ENCODE measurements at regions not wholly inside any gene's neighbourhood (a gene's known extent, or its start where the extent isn't known, plus 50 kb on each side); places are given as distances from the start of the nearest gene placed in this dataset.
"Not testable (repeated sequence)": the region's sequence is repeated elsewhere in the genome, so short reads cannot be mapped to it uniquely, and the experiment has no call there.

DNA sequence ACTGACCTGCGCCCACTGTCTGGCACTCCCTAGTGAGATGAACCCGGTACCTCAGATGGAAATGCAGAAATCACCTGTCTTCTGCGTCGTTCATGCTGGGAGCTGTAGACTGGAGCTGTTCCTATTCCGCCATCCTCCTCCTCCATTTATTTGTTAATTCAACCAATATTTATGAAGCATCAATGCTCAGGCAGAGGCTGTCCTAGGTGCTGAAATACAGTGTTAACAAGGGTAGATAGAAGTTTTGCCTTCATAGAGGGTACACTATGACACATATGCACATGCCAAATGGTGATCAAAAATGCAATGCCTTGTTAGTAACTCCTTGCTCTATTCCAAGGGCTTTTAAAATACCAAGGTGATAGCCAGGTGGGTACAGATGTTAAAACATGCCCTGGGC, 166.0 kb upstream of the CCL2 start:
- H3K4me3 ChIP-seq (ENCODE audit: low read depth, low read length); H3K36me3 ChIP-seq (ENCODE audit: insufficient read depth, low read length); H2AFZ ChIP-seq (ENCODE audit: low read length, unreplicated experiment); H3K27me3 ChIP-seq (ENCODE audit: insufficient read depth, low read length); H3K27ac ChIP-seq (ENCODE audit: low read depth, low read length); H3K79me2 ChIP-seq (ENCODE audit: control insufficient read depth, insufficient read depth, low read length, unreplicated experiment); H3K4me1 ChIP-seq (ENCODE audit: control insufficient read depth, insufficient read depth, low read length, unreplicated experiment): not testable (repeated sequence)

DNA sequence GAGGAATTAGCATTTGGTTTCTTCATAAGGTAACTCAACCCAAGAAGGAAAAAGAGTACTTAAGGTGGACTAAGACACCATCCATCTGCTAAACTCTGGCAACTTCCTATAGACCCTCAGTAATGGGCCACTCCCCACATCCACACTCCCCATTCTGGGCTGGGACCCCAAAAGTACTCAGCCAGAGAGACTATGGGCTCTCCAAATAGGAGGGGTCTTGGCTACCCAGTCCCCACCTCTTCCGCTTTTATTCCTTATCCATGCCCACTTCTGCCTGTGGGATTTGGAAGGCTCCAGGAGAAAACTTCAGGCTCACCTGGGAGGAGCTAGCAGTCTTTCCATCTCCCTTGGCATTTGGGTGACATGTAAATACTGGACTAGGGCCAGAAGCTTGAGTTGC, 164.5 kb upstream of the CCL2 start:
- no peaks in the 10 kb centered on the region for H3K27me3 ChIP-seq (ENCODE audit: insufficient read depth, low read length)
- no peaks in the 10 kb centered on the region for H3K79me2 ChIP-seq (ENCODE audit: control insufficient read depth, insufficient read depth, low read length, unreplicated experiment)
- no peaks in the 10 kb centered on the region for H3K36me3 ChIP-seq (ENCODE audit: insufficient read depth, low read length)
- H3K27ac ChIP-seq (ENCODE audit: low read depth, low read length), result no peak overlapping the region
- H3K4me3 ChIP-seq (ENCODE audit: low read depth, low read length), result no peak overlapping the region
- no peak overlapping the region for H2AFZ ChIP-seq (ENCODE audit: low read length, unreplicated experiment)
- H3K4me1 ChIP-seq (ENCODE audit: control insufficient read depth, insufficient read depth, low read length, unreplicated experiment), result no peaks in the 10 kb centered on the region

DNA sequence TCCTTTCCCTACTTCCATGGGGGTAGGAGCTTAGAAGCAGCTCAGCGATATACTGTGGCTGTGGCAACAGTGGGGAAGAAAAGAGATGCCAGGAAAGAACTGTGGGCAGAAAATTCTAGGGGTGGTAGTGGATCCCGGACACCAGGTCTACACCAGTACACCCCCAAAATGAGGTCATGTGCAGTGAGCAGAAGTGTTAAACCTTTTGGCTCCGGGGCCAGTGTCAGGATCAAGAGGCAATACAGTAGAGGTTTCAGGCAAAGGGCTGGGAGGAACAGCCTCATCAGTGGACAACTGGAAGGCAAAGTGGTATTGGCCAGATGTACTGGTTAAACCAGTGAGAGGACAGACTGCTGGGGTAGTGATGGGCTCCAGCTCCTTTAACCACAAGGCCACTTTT, 163.1 kb upstream of the CCL2 start:
- Histone ChIP-seq H3K36me3 (ENCODE audit: insufficient read depth, low read length) (no peaks in the 10 kb centered on the region), H3K79me2 (ENCODE audit: control insufficient read depth, insufficient read depth, low read length, unreplicated experiment) (no peaks in the 10 kb centered on the region), H3K4me1 (ENCODE audit: control insufficient read depth, insufficient read depth, low read length, unreplicated experiment) (no peaks in the 10 kb centered on the region), H2AFZ (ENCODE audit: low read length, unreplicated experiment) (no peak overlapping the region), H3K4me3 (ENCODE audit: low read depth, low read length) (no peak overlapping the region), H3K27ac (ENCODE audit: low read depth, low read length) (no peak overlapping the region), H3K27me3 (ENCODE audit: insufficient read depth, low read length) (no peaks in the 10 kb centered on the region)

DNA sequence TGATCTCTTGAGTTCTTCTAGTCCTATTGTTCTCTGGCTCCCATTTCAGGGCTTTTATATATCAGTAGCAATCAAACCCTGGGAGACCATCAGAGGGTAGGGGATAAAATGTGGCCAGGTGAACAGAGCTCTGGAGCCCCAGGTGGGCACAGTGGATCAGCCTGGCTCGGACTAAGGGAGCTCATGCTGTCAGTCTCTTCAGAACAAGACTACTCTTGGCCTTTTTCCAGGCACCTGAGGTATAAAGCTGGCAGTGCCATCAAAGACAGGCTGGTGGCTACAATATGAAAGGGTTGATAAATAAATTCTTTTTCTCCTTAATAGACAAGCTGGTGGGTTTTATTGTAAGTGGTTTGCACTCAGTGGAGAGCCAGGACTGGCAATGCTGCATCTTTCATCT, 160.0 kb upstream of the CCL2 start:
- H3K36me3 ChIP-seq (ENCODE audit: insufficient read depth, low read length), result no peaks in the 10 kb centered on the region
- H2AFZ ChIP-seq (ENCODE audit: low read length, unreplicated experiment), result no peak overlapping the region
- H3K4me1 ChIP-seq (ENCODE audit: control insufficient read depth, insufficient read depth, low read length, unreplicated experiment), result no peaks in the 10 kb centered on the region
- H3K79me2 ChIP-seq (ENCODE audit: control insufficient read depth, insufficient read depth, low read length, unreplicated experiment), result no peaks in the 10 kb centered on the region
- no peak overlapping the region for H3K4me3 ChIP-seq (ENCODE audit: low read depth, low read length)
- H3K27me3 ChIP-seq (ENCODE audit: insufficient read depth, low read length), result no peaks in the 10 kb centered on the region
- no peak overlapping the region for H3K27ac ChIP-seq (ENCODE audit: low read depth, low read length)

DNA sequence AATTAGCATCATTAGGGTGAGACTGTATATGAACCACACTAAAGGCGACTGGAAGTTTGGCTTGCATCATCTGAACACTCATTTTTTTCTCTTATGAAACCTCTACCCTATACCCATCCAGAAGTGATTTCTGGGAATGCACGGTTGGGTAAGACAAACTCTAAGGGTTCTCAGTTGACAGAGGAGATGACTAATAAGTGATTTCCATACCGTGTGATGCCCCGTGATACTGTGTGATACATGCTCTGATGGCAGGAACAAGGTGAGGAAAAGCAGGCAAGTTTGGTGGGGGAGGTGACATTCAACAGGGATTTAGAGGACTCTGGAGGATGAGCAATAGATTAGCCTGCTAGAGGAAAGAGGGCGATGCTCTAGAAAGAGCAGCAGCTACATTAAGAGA, 156.4 kb upstream of the CCL2 start:
- Histone ChIP-seq H3K27ac (ENCODE audit: low read depth, low read length) (no peak overlapping the region), H3K27me3 (ENCODE audit: insufficient read depth, low read length) (no peaks in the 10 kb centered on the region), H3K36me3 (ENCODE audit: insufficient read depth, low read length) (no peaks in the 10 kb centered on the region), H3K4me1 (ENCODE audit: control insufficient read depth, insufficient read depth, low read length, unreplicated experiment) (no peaks in the 10 kb centered on the region), H3K79me2 (ENCODE audit: control insufficient read depth, insufficient read depth, low read length, unreplicated experiment) (no peaks in the 10 kb centered on the region), H2AFZ (ENCODE audit: low read length, unreplicated experiment) (no peak overlapping the region), H3K4me3 (ENCODE audit: low read depth, low read length) (no peak overlapping the region)

DNA sequence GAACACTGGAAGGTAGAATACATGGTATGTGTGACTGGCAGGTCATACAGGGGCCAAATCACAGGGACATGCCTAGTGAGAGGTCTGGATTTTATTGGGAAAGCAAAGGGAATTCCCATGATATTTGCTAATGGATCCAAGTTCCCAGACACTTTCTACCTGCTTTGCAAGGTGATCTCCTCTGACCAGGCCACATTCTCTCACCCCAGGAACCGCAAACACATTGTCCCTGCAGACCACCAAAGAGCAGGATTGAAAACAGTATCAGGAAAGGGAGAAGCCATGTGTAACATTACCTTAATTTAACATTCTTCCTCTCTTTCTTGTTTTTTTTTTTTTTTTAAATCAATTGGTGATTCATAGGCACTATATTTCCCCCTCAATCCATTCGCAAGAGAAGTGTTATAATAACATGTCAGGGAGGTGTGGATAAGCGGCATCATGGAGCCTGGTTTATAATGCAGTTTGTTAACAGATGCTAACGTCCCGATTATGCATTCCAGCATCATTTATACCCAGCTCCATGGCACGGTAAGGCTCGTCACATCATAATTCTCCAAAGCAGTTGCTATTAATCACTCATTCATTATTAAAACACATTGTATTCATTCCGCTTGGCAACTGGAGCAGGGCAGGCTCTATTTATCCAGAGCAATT, 155.1 kb upstream of the CCL2 start:
- H2AFZ ChIP-seq (ENCODE audit: low read length, unreplicated experiment), result no peak overlapping the region
- H3K27ac ChIP-seq (ENCODE audit: low read depth, low read length), result no peak overlapping the region
- H3K4me1 ChIP-seq (ENCODE audit: control insufficient read depth, insufficient read depth, low read length, unreplicated experiment), result no peaks in the 10 kb centered on the region
- no peaks in the 10 kb centered on the region for H3K36me3 ChIP-seq (ENCODE audit: insufficient read depth, low read length)
- H3K79me2 ChIP-seq (ENCODE audit: control insufficient read depth, insufficient read depth, low read length, unreplicated experiment), result no peaks in the 10 kb centered on the region
- H3K4me3 ChIP-seq (ENCODE audit: low read depth, low read length), result no peak overlapping the region
- H3K27me3 ChIP-seq (ENCODE audit: insufficient read depth, low read length), result no peaks in the 10 kb centered on the region

DNA sequence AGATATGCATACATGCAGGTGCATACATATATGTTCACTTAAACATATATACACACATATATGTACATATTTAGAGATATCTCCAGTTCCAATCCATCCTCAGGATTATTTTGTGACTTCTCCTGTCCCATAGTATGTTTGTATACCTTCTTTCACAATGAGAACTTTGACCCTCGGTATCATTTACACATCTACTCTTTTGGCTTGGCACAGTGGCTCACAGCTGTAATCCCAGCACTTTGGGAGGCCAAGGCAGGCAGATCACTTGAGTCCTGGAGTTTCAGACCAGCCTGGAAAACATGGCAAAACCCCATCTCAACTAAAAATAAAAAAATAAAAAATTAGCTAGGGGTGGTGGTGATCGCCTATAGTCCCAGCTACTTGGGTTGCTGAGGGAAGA, 148.1 kb upstream of the CCL2 start:
- Histone ChIP-seq H3K27ac (ENCODE audit: low read depth, low read length) (no peak overlapping the region), H3K4me3 (ENCODE audit: low read depth, low read length) (no peak overlapping the region), H3K27me3 (ENCODE audit: insufficient read depth, low read length) (no peaks in the 10 kb centered on the region; the same call in 1 of the 2 replicates), H3K79me2 (ENCODE audit: control insufficient read depth, insufficient read depth, low read length, unreplicated experiment) (no peaks in the 10 kb centered on the region), H3K36me3 (ENCODE audit: insufficient read depth, low read length) (no peaks in the 10 kb centered on the region), H2AFZ (ENCODE audit: low read length, unreplicated experiment) (no peak overlapping the region), H3K4me1 (ENCODE audit: control insufficient read depth, insufficient read depth, low read length, unreplicated experiment) (no peaks in the 10 kb centered on the region)

DNA sequence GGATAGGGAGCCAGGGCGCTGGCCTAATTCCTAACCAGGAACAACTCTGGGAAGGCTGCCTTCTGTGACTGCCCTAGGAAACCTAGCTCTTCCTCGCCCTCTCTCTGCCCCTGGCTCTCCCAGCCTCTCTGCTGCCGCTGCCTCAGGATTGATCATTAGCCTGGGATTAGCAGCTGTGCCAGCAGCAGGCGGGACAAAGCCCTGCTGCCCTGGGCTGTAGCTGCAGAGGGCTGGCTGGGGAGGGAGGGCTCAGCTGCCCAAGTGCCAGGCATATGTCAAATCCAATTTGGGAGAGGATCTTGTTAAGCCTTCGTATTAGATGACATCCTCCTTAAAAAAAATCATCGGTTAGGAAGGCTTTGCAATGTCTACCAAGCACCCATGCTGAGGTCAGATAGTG, 144.8 kb upstream of the CCL2 start:
- Histone ChIP-seq H3K4me1 (ENCODE audit: control insufficient read depth, insufficient read depth, low read length, unreplicated experiment) (no peaks in the 10 kb centered on the region), H3K27me3 (ENCODE audit: insufficient read depth, low read length) (no peaks in the 10 kb centered on the region; the same call in 1 of the 2 replicates), H3K79me2 (ENCODE audit: control insufficient read depth, insufficient read depth, low read length, unreplicated experiment) (no peaks in the 10 kb centered on the region), H2AFZ (ENCODE audit: low read length, unreplicated experiment) (no peak overlapping the region), H3K27ac (ENCODE audit: low read depth, low read length) (no peak overlapping the region), H3K36me3 (ENCODE audit: insufficient read depth, low read length) (no peaks in the 10 kb centered on the region), H3K4me3 (ENCODE audit: low read depth, low read length) (no peak overlapping the region)

DNA sequence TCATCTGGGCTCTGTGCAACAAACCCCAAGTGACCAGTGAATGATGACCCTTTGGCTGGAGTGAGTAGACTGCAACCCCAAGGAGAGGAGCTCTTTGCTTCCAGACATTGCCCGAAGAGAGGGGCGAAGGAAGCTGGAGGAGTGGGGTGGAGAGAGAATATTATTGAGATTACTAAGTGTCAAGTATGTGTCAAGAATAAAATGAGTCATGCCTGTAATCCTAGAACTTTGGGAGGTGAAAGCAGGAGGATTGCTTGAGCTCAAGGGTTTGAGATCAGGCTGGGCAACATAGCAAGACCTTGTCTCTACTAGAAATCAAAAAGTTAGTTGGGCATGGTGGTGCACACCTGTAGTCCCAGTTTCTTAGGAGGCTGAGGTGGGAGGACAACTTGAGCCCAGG, 142.0 kb upstream of the CCL2 start:
- Histone ChIP-seq H3K36me3 (ENCODE audit: insufficient read depth, low read length) (no peaks in the 10 kb centered on the region), H3K4me1 (ENCODE audit: control insufficient read depth, insufficient read depth, low read length, unreplicated experiment) (no peaks in the 10 kb centered on the region), H3K27ac (ENCODE audit: low read depth, low read length) (no peak overlapping the region), H2AFZ (ENCODE audit: low read length, unreplicated experiment) (no peak overlapping the region), H3K4me3 (ENCODE audit: low read depth, low read length) (no peak overlapping the region), H3K27me3 (ENCODE audit: insufficient read depth, low read length) (no peaks in the 10 kb centered on the region; the same call in 1 of the 2 replicates), H3K79me2 (ENCODE audit: control insufficient read depth, insufficient read depth, low read length, unreplicated experiment) (no peaks in the 10 kb centered on the region)

DNA sequence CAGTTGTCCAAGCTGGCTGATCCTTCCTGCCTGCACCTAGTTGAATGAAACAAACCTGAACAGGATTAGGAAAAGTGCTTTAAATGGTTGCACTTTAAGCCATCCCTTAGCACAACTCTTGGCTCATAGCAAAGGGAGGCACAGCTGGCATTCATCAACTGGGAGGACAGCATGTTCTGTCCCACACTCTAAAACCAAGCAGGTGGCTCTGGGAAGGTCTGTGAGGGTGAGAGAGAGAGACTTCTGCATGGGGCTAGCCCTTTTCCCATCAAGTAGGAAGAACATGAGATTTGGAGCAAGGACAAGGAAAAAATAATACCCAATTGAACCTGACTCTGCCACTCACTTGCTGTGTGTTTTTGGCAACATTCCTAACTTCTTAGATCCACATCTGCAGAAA, 140.9 kb upstream of the CCL2 start:
- no peak overlapping the region for H2AFZ ChIP-seq (ENCODE audit: low read length, unreplicated experiment)
- H3K4me3 ChIP-seq (ENCODE audit: low read depth, low read length), result no peak overlapping the region
- H3K4me1 ChIP-seq (ENCODE audit: control insufficient read depth, insufficient read depth, low read length, unreplicated experiment), result no peaks in the 10 kb centered on the region
- H3K27ac ChIP-seq (ENCODE audit: low read depth, low read length), result no peak overlapping the region
- H3K36me3 ChIP-seq (ENCODE audit: insufficient read depth, low read length), result no peaks in the 10 kb centered on the region
- H3K27me3 ChIP-seq (ENCODE audit: insufficient read depth, low read length), result no peaks in the 10 kb centered on the region; the same call in 1 of the 2 replicates
- no peaks in the 10 kb centered on the region for H3K79me2 ChIP-seq (ENCODE audit: control insufficient read depth, insufficient read depth, low read length, unreplicated experiment)

DNA sequence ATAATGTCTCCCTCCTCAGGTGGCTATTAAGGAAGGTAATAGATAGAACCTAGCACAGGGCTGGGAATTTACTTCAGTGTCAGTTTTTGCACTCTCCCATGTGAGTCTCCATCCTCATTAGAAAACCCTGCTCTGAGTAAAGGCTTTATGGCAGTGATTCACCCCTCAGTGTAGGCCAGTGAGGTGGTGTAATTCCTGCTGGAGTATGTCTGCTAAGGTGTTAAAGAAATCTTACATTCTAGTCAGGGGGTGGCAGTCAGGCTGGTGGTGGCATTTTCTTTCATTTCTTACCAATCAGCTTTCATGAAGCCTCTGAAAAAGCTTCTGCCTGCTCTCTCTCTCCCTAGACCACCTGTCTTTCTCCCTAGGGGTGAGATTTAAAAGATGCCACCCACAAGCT, 138.8 kb upstream of the CCL2 start:
- H3K27me3 ChIP-seq (ENCODE audit: insufficient read depth, low read length), result no peaks in the 10 kb centered on the region
- H3K27ac ChIP-seq (ENCODE audit: low read depth, low read length), result no peak overlapping the region
- H3K4me1 ChIP-seq (ENCODE audit: control insufficient read depth, insufficient read depth, low read length, unreplicated experiment), result no peaks in the 10 kb centered on the region
- H3K79me2 ChIP-seq (ENCODE audit: control insufficient read depth, insufficient read depth, low read length, unreplicated experiment), result no peaks in the 10 kb centered on the region
- no peak overlapping the region for H2AFZ ChIP-seq (ENCODE audit: low read length, unreplicated experiment)
- H3K36me3 ChIP-seq (ENCODE audit: insufficient read depth, low read length), result no peaks in the 10 kb centered on the region
- H3K4me3 ChIP-seq (ENCODE audit: low read depth, low read length), result no peak overlapping the region
